GM04504 (cell line): ENCODE measurements at regions not wholly inside any gene's neighbourhood (a gene's known extent, or its start where the extent isn't known, plus 50 kb on each side); places are given as distances from the start of the nearest gene placed in this dataset.
"Not testable (repeated sequence)": the region's sequence is repeated elsewhere in the genome, so short reads cannot be mapped to it uniquely, and the experiment has no call there.

ENCODE experiments used
- DNase-seq: peaks from one replicate; pipeline ENCODE4 v3.0.0-alpha.2; 2012; ENCODE audit warnings: low read depth

- no peak for DNase-seq
These were observed 116.2 kb downstream of the RND3 start for GRCh38 chr2:150371044-150371818.

GRCh38 chr2:150370561-150370960 is 116.9 kb downstream of the RND3 start:
- no peak for DNase-seq

GRCh38 chr2:150369862-150370261 is 117.6 kb downstream of the RND3 start:
- DNase-seq, result no peak

GRCh38 chr2:150358468-150358807 is 129.0 kb downstream of the RND3 start:
- no peak for DNase-seq

GRCh38 chr2:150357770-150358467 is 129.5 kb downstream of the RND3 start:
- DNase-seq, result no peak

- no peak for DNase-seq
These were observed 132.0 kb downstream of the RND3 start for GRCh38 chr2:150355440-150355839.

- DNase-seq, result no peak
These were observed 134.1 kb downstream of the RND3 start for GRCh38 chr2:150353376-150353775.

- no peak for DNase-seq
These were observed 135.5 kb downstream of the RND3 start for GRCh38 chr2:150351922-150352321.

- no peak for DNase-seq
These were observed 137.0 kb downstream of the RND3 start for GRCh38 chr2:150350500-150350899.

- DNase-seq, result no peak
These were observed 140.7 kb downstream of the RND3 start for GRCh38 chr2:150346806-150347205.

GRCh38 chr2:150341982-150342680 is 145.3 kb downstream of the RND3 start:
- no peak for DNase-seq

GRCh38 chr2:150339951-150340350 is 147.5 kb downstream of the RND3 start:
- DNase-seq, result no peak

GRCh38 chr2:150339282-150339681 is 148.2 kb downstream of the RND3 start:
- DNase-seq, result no peak

GRCh38 chr2:150335596-150335995 is 151.9 kb downstream of the RND3 start:
- no peak for DNase-seq

- DNase-seq, result no peak
These were observed 155.1 kb downstream of the RND3 start for GRCh38 chr2:150332383-150332782.

- no peak for DNase-seq
These were observed 159.6 kb downstream of the RND3 start for GRCh38 chr2:150327564-150328489.

GRCh38 chr2:150325656-150326314 is 161.7 kb downstream of the RND3 start:
- no peak for DNase-seq

GRCh38 chr2:150323071-150323470 is 164.4 kb downstream of the RND3 start:
- DNase-seq, result not testable (repeated sequence)

- no peak for DNase-seq
These were observed 166.9 kb downstream of the RND3 start for GRCh38 chr2:150320608-150321007.

- no peak for DNase-seq
These were observed 167.6 kb downstream of the RND3 start for GRCh38 chr2:150319658-150320555.
